Urothelium cell line (cell line): ENCODE measurements at regions not wholly inside any gene's neighbourhood (a gene's known extent, or its start where the extent isn't known, plus 50 kb on each side); places are given as distances from the start of the nearest gene placed in this dataset.
"Not testable (repeated sequence)": the region's sequence is repeated elsewhere in the genome, so short reads cannot be mapped to it uniquely, and the experiment has no call there.

ENCODE experiments used
- DNase-seq: peaks from one replicate; pipeline ENCODE4 v3.0.0; 2011; ENCODE audit warnings: low spot score, mixed read lengths
- FAIRE-seq: peaks from 2 replicates; lab custom pipeline; 2011; peaks lifted over from hg19 to GRCh38; lab: Jason Lieb, UNC

DNA sequence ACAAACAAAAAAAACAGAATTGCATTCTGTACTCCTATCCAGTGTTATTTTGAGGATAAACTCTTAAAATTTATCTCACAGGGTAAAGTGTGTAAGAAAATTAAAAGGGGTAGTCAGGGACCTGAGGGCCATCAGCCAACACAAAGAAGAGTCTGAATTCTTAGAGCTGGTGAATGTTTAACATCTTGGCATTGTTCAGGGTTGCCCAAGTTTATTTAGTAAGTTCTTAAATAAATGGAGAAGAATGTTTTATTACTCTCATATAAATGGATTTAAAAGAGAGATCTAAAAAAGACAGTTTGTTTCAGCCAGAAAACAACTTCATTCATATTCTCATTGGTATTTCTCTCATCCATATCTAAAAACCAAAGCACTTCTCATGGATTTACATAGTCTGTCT is 171.7 kb downstream of the LACC1 start:
- DNase-seq (no peak), FAIRE-seq (no peak)

DNA sequence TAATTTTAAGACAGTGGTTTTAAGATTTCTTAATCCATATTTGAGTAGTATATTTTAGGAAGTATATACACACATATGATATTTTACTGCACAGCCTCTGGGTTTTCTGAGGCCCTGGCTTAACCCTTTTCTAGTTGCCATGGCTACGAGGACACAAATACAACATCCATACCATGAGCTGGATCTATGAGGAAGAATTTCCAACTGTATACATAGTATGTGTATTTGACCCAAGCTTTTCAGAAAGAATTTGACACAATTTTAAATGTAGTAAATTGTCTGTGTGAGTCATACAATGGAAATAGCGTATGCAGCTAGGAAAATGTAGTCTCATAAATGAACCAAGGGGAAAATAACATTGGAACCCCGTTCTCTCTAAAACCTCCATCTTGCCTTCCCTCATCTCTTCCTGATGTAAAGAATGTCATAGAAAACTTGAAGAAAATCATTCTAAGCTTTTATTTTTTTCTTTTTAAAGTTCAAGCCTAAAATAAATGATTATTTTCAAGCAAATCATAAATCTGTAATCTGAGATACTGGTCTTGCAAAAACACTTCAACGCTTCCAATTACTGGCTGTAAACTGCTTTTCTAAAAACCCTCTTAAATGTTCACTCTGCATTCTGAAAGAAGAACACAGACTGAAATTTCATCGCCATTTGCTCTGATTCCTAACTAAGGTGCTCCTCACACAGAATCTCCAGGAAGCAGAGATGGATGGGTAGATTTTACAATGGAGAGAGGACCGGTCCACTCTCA is 172.4 kb downstream of the LACC1 start:
- FAIRE-seq (no peak), DNase-seq (no peak)

DNA sequence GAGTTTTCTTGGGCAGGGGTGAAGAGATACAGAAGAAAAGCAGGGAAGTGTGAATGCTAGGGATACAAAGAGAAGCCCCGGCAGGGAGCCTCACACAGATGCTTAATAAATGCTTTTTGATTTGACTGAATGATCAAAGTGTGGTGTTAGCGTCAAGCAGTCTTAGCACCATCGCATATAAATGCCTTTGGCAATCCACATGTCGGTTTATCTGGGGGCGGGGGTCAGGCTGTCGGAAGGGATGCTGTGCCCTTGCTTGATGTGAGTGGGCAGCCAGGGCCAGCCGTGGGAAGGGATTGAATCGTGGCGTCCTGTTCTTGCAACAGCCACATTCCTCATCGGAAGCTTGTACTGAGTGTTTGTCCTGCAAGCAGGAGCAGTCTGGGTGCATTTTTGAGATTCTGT is 173.1 kb downstream of the LACC1 start:
- no peak for DNase-seq
- FAIRE-seq: no peak

DNA sequence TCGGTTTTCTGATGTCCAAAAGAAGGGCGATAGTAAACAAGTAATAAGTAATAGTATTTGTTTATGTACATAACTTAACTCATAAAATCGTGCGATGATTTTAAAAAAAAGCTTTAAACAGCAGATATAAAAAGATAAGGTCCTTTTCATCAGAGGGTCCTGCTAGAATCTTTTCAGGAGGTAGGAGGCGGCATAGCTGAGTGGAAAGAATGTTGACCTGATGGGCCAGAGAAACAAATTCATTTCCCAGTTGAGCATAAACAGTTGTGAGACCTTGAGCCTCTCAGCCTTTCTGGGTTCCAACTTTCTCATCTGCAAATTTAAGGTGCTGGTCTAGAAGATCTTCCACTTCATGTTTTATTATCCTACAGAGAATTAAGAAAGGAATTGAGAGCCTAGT is 173.5 kb downstream of the LACC1 start:
- FAIRE-seq: no peak
- no peak for DNase-seq

GRCh38 chr13:44054525-44054924 is 174.8 kb downstream of the LACC1 start:
- no peak for DNase-seq
- no peak for FAIRE-seq

DNA sequence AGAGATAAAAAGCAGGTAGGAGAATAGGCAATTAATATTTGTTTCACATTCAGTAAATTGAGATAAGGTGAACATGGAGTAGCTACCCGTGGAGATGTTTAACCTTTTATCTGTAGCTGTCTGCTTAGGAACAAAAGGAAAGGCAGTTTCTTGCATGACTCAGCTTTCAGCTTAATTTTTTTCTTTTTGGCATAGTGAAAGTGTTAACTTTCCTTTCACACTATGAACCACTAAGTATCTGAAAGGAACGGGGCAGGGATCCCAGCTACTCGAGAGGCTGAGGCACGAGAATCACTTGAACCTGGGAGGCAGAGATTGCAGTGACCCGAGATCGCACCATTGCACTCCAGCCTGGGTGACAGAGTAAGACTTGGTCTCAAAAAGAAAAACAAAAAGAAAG is 176.0 kb downstream of the LACC1 start:
- DNase-seq, FAIRE-seq: not testable (repeated sequence)

DNA sequence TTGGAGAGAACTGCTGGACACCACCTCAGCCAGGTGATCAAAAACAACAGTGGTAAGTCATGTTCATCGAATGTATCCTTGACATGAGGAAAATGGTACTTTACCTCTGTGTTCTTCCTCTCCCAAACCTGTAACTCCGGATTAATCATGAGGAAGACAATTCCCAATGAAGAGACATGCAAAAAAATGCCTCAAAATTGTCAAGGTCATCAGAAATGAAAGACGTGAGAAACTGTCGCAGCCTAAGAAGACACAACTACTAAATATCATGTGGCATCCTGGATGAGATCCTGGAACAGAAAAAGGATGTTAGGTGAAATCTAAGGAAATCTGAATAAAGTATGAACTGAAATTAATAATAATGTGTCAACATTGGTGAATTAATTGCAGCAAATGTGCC is 178.4 kb downstream of the LACC1 start:
- DNase-seq (no peak), FAIRE-seq (no peak)

GRCh38 chr13:44058624-44059215 is 179.0 kb downstream of the LACC1 start:
- DNase-seq: no peak
- FAIRE-seq: no peak

GRCh38 chr13:44061876-44062275 is 182.2 kb downstream of the LACC1 start:
- FAIRE-seq (no peak), DNase-seq (no peak)

DNA sequence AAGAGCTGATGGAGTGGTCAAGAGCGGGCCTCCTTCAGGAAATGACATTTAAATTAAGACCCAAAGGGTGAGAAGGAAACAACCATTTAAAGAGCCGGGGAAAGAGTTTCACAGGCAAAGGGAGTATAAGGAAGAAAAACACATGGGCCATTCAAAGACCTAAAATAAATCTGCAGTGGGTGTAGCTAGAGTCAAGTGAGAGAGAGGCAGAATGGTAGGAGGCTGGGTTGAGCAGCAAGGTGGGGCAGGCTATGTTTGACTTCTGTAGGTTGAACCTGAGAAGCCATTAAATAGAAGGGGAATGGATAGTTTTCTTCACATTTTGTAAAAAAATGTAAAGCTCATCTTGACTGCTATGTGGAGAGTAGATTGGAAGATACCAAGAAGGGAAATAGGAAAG is 183.8 kb downstream of the LACC1 start:
- no peak for DNase-seq
- FAIRE-seq: no peak

DNA sequence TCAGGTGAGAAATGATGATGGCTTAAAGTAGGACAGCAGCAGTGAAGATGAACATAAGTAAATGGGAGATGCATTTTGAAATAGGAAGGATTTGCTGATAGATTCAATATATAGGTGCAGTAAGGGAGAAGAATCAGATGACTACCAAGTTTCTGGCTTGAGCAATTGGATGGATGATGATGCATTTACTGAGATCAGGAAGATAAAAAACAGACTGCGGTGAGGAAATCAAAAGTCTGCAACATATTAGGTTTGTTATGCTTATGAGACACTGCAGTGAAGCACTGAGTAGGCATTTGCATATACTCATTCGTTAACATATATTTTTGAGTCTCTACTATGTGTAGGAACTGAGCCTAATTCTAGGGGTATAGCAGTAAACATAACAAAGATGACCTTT is 184.2 kb downstream of the LACC1 start:
- no peak for FAIRE-seq
- no peak for DNase-seq

- no peak for DNase-seq
- no peak for FAIRE-seq
Observed at GRCh38 chr13:44064357-44064756, 184.7 kb downstream of the LACC1 start.

DNA sequence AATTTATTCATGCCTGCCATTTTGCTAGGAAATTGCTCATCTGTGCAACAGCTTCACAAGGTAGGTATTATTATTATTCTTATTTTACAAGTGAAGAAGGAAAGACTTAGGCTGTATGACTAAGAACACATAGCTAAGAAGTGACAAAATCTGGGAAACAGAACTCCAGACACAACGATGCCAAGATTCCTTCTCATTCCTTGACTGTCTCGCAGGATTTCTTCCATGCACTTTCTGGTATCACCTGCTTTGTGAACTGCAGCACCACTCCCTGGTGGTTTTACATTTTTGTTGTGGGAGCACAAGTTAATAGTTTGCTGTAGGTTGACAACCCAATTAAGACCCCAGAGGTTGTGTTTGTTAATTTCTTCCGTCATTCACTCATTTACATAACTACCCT is 188.5 kb downstream of the LACC1 start:
- no peak for FAIRE-seq
- peak; percentile 20 for DNase-seq

DNA sequence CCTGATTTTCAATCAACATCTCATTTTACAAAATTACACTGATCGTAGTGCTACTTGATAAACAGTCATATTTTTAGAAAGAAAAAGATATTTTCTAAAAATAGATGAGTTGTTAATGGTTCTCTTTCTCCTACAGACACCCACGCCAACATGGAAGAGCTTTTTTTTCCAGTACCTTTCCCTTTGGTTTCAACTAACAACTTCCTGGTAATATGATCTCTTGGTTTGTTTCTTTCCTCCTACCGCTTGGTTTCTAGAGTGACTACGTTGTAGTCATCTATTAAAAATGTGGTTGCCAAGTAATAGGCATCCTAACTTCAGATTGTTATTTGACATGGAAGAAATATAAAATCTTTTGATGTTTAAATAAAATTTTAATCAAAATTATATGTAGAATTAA is 189.0 kb downstream of the LACC1 start:
- no peak for FAIRE-seq

DNA sequence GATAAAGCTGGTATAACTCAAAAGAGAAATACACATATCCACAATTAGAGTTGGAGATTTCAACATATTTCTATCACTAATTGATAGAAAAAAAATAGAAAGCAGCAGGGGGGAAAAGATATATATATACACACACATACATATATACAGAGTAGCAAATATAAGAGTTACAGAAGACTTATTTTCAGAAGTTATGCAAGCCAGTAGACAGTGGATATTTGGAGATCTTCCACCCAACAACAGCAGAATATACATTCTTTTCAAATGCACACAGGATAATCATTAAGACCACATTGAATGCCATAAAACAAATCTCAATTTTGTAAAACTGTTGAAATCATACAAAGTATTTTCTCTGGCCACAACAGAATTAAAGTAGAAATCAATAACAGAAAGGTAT is 192.8 kb downstream of the LACC1 start:
- no peak for DNase-seq
- no peak for FAIRE-seq

More for the DNA sequence above, 189.0 kb downstream of the LACC1 start:
- DNase-seq: peak; percentile 38

- DNase-seq: no peak
- FAIRE-seq: no peak
Observed at GRCh38 chr13:44074611-44075010, 194.9 kb downstream of the LACC1 start.

DNA sequence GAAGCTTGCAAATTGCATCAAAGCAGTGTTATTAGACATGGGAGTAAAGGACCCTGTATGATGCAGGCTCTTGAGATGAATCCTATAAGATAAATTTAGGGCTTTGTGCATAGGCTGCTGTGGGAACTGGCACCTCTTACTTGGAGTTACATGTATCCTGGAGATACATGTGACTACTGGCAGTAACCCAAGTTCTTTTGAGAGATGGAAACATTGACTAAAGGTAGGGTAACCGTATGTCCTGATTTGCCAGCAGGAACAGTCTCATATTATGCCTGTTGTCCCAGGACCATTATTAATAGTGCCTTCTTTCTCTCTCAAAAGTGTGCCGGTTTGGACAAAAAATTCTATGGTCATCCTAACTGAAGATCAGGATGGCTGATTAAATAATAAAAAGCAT is 195.4 kb downstream of the LACC1 start:
- no peak for FAIRE-seq
- no peak for DNase-seq

GRCh38 chr13:44078806-44079376 is 199.2 kb downstream of the LACC1 start:
- FAIRE-seq (no peak), DNase-seq (no peak)

DNA sequence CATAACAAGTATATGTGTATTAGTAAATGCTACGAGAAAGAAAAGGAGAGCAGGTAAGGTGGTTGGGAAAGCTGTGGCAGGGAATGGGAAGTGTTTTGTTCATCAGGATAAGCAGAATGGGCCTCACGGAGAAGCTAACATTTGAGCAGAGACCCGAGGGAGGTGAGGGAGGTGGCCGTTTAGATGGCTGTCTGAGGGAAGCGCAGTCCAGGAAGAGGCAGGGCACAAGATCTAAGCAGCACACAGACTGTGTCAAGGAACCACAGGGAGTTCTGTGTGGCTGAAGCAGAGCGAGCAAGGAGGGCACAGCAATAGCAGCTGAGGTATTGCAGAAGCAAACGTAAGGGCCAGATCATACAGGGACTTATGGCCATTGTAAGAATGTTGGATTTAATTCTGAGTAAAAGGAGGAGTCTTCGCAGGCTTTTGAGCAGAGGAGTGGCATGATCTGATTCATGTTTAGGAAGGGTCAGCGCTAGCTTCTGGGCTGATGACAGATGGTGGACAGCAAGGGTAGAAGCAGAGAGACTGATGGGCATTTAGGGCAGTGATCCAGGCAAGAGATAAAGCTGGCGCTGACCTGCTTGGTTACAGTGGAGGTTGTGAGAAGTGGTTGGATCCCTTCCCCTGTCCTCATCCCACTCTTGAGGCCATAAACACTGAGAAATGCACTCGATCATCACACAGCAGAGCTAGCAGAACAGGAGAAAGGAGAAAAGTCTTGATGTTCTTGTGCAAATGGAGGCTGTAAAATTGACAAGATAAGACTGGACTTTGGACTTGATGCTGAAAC is 199.9 kb downstream of the LACC1 start:
- DNase-seq: no peak
- no peak for FAIRE-seq

GRCh38 chr13:44084146-44084545 is 204.4 kb downstream of the LACC1 start:
- no peak for FAIRE-seq
- DNase-seq: no peak

DNA sequence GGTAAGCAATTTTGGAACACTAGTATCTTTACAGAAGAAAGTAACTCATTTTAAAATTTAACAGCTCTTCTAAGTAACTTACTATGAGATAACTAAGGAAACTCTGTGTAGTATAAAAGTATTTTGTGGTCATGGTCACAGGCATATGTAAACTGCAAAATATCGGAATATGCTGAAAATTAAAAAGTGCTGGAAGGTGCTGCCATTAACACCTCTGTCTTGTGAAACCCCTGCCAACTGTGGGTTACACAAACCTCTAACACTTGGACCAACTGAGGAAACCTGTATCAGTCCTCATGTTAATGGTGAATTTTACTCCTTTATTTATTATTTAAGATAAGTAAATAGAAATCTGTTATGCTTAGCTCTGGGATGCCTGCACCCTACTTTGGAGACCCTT is 206.7 kb downstream of the LACC1 start:
- DNase-seq (no peak), FAIRE-seq (no peak)

DNA sequence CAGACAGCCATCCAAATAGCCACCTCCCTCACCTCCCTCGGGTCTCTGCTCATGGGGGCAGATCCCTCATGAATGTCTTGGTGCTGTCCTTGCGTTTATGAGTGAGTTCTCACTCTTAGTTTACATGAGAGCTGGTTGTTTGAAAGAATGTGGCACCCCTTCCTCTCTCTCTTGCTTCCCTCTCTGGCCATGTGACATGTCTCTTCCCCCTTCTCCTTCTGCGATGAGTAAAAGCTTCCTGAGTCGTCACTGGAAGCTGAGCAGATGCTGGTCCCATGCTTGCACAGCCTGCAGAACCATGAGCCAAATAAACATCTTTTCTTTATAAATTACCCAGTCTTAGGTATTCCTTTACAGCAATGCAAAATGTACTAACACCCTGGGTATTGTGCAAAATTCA is 208.7 kb downstream of the LACC1 start:
- FAIRE-seq (no peak), DNase-seq (no peak)
